ENCODE measurements at regions not wholly inside any gene's neighbourhood (a gene's known extent, or its start where the extent isn't known, plus 50 kb on each side); places are given as distances from the start of the nearest gene placed in this dataset.

GRCh38 chr7:124603066-124603465 lies 162.5 kb downstream of the GPR37 start:
- DNase-seq = no peak
- Histone ChIP-seq H3K36me3 (no peaks in the 10 kb centered on the region), H3K4me1 (ENCODE audit: insufficient read depth) (no peaks in the 10 kb centered on the region), H3K4me3 (no peak overlapping the region), H3K9me3 (no peaks in the 10 kb centered on the region), H3K27me3 (no peaks in the 10 kb centered on the region), H3K27ac (no peak overlapping the region)
- 79 to 87% (median 86%) methylated on average over 1 of the region's 1 CpG for WGBS, 3 donors
- intact Hi-C loops (cut with DNase I) = no loop called here
- TF ChIP-seq CTCF (IDR thresholded peaks at IDR 0.05) (no peak), POLR2A (IDR thresholded peaks at IDR 0.05) (no peak), EP300 (IDR thresholded peaks at IDR 0.05) (no peak)

- Histone ChIP-seq H3K27ac (no peak overlapping the region), H3K4me3 (no peak overlapping the region), H3K4me1 (ENCODE audit: insufficient read depth) (no peaks in the 10 kb centered on the region), H3K36me3 (no peaks in the 10 kb centered on the region), H3K27me3 (no peaks in the 10 kb centered on the region), H3K9me3 (no peaks in the 10 kb centered on the region)
- TF ChIP-seq EP300 (IDR thresholded peaks at IDR 0.05) = no peak
- TF ChIP-seq CTCF (IDR thresholded peaks at IDR 0.05) = no peak
- no peak for TF ChIP-seq POLR2A (IDR thresholded peaks at IDR 0.05)
- intact Hi-C loops (cut with DNase I) = no loop called here
- DNase-seq = no peak
Observed at GRCh38 chr7:124597509-124597908, 168.1 kb downstream of the GPR37 start.

DNA sequence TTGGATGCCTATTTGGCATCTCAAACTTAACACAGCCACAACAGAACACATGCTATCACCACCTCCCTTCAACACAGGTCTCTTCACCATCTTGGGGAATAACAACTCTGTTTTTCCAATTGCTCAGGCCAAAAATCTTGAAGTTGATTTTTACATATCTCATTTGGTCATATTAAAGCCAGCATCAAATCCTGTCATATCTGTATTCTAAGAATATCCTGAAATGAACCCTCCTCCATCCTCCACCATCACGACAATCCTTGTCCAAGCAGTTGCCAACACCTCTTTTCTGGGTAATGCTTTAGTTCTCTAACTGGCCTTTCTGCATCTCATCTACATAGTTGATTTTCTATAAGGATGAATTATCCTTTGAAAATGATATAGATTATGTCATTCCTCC lies 168.7 kb downstream of the GPR37 start:
- no peaks in the 10 kb centered on the region for H3K36me3 ChIP-seq
- H3K27ac ChIP-seq = no peak overlapping the region
- no peaks in the 10 kb centered on the region for H3K4me1 ChIP-seq (ENCODE audit: insufficient read depth)
- no peak for DNase-seq
- no peaks in the 10 kb centered on the region for H3K9me3 ChIP-seq
- no peaks in the 10 kb centered on the region for H3K27me3 ChIP-seq
- WGBS, 3 donors = 71 to 82% (median 79%) methylated on average over 1 of the region's 1 CpG
- no peak overlapping the region for H3K4me3 ChIP-seq
- TF ChIP-seq EP300 (IDR thresholded peaks at IDR 0.05) = no peak
- TF ChIP-seq POLR2A (IDR thresholded peaks at IDR 0.05) = no peak
- no peak for TF ChIP-seq CTCF (IDR thresholded peaks at IDR 0.05)
- intact Hi-C loops (cut with DNase I) = no loop called here

GRCh38 chr7:124590814-124591213 lies 174.8 kb downstream of the GPR37 start:
- H3K27me3 ChIP-seq = no peaks in the 10 kb centered on the region
- DNase-seq = no peak
- H3K27ac ChIP-seq = no peak overlapping the region
- no peaks in the 10 kb centered on the region for H3K4me1 ChIP-seq (ENCODE audit: insufficient read depth)
- no peak for TF ChIP-seq CTCF (IDR thresholded peaks at IDR 0.05)
- 76 to 89% (median 85%) methylated on average over 2 of the region's 2 CpGs for WGBS, 3 donors
- no peaks in the 10 kb centered on the region for H3K9me3 ChIP-seq
- intact Hi-C loops (cut with DNase I) = no loop called here
- no peaks in the 10 kb centered on the region for H3K36me3 ChIP-seq
- no peak overlapping the region for H3K4me3 ChIP-seq

DNA sequence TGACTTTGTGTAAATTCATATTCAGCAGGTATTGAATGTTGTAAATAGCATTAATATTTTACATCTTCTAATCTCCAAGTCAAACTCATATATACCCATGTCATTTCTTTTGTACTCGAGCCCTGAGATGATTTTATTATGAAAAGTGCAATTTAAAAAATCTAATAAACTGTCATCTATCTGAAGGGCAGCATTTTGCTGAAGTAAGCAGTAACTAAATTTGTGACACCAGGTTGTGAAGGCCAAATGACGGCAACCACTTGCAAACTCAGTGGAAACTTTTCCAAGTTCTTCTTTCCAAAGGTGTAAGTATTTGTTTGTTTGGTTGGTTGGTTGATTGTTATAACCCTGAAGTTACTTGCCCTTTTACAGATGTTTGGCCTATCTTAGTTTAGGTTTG lies 188.3 kb downstream of the GPR37 start:
- intact Hi-C loops (cut with DNase I) = no loop called here
- WGBS, 3 donors = 67 to 86% (median 73%) methylated on average over 2 of the region's 2 CpGs
- no peak for DNase-seq

More for the DNA sequence above, 188.3 kb downstream of the GPR37 start:
- H3K4me1 ChIP-seq (ENCODE audit: insufficient read depth) = no peaks in the 10 kb centered on the region
- no peak overlapping the region for H3K27ac ChIP-seq
- no peak overlapping the region for H3K4me3 ChIP-seq
- no peak for TF ChIP-seq CTCF (IDR thresholded peaks at IDR 0.05)
- no peak for TF ChIP-seq EP300 (IDR thresholded peaks at IDR 0.05)
- no peak for TF ChIP-seq POLR2A (IDR thresholded peaks at IDR 0.05)
- H3K9me3 ChIP-seq = no peaks in the 10 kb centered on the region
- no peaks in the 10 kb centered on the region for H3K27me3 ChIP-seq
- H3K36me3 ChIP-seq = no peaks in the 10 kb centered on the region

All from ovary (tissue), 7 donors.